HG03571 (cell line): ENCODE measurements at regions not wholly inside any gene's neighbourhood (a gene's known extent, or its start where the extent isn't known, plus 50 kb on each side); places are given as distances from the start of the nearest gene placed in this dataset.

Experiments
- ATAC-seq: cut with Tn5 transposase; IDR thresholded peaks from one replicate; pipeline ENCODE4 v1.9.1; 2021; ENCODE audit not compliant: unreplicated experiment

GRCh38 chr6:156526081-156526480 is 251.1 kb upstream of the ARID1B start:
- no peak for ATAC-seq

GRCh38 chr6:156525541-156525940 is 251.6 kb upstream of the ARID1B start:
- no peak for ATAC-seq

GRCh38 chr6:156519940-156520339 is 257.2 kb upstream of the ARID1B start:
- no peak for ATAC-seq

- ATAC-seq, result no peak
Measured at GRCh38 chr6:156517088-156517487, 260.1 kb upstream of the ARID1B start.

- ATAC-seq, result no peak
Measured at GRCh38 chr6:156515242-156515641, 261.9 kb upstream of the ARID1B start.

- ATAC-seq, result no peak
Measured at GRCh38 chr6:156513504-156513903, 263.7 kb upstream of the ARID1B start.

GRCh38 chr6:156511570-156511969 is 265.6 kb upstream of the ARID1B start:
- no peak for ATAC-seq

- no peak for ATAC-seq
Measured at GRCh38 chr6:156511051-156511450, 266.1 kb upstream of the ARID1B start.

GRCh38 chr6:156510242-156510641 is 266.9 kb upstream of the ARID1B start:
- ATAC-seq, result no peak

- ATAC-seq, result no peak
Measured at GRCh38 chr6:156509496-156509895, 267.7 kb upstream of the ARID1B start.

GRCh38 chr6:156508923-156509322 is 268.3 kb upstream of the ARID1B start:
- ATAC-seq, result no peak

GRCh38 chr6:156508126-156508525 is 269.1 kb upstream of the ARID1B start:
- ATAC-seq, result no peak

- ATAC-seq, result no peak
Measured at GRCh38 chr6:156507656-156508055, 269.5 kb upstream of the ARID1B start.

GRCh38 chr6:156507106-156507505 is 270.1 kb upstream of the ARID1B start:
- no peak for ATAC-seq

- ATAC-seq, result no peak
Measured at GRCh38 chr6:156502969-156503504, 274.1 kb upstream of the ARID1B start.

GRCh38 chr6:156497618-156498017 is 279.6 kb upstream of the ARID1B start:
- ATAC-seq, result no peak

GRCh38 chr6:156487877-156488276 is 289.3 kb upstream of the ARID1B start:
- ATAC-seq, result no peak

GRCh38 chr6:156485150-156485549 is 292.0 kb upstream of the ARID1B start:
- ATAC-seq, result no peak

GRCh38 chr6:156474507-156475120 is 302.6 kb upstream of the ARID1B start:
- no peak for ATAC-seq

GRCh38 chr6:156471000-156471399 is 306.2 kb upstream of the ARID1B start:
- ATAC-seq, result no peak

- no peak for ATAC-seq
Measured at GRCh38 chr6:156464100-156464878, 312.9 kb upstream of the ARID1B start.

- ATAC-seq, result no peak
Measured at GRCh38 chr6:156461647-156462046, 315.5 kb upstream of the ARID1B start.
